ENCODE measurements at regions not wholly inside any gene's neighbourhood (a gene's known extent, or its start where the extent isn't known, plus 50 kb on each side); places are given as distances from the start of the nearest gene placed in this dataset.

GRCh38 chr5:3027185-3027865, 275.8 kb upstream of the IRX2 start:
- no peak for TF ChIP-seq CTCF (IDR thresholded peaks at IDR 0.05; ENCODE audit: low read depth, low read length)
- DNase-seq (ENCODE audit: low read depth in 2 of 2): no peak
- no peak overlapping the region for H3K4me3 ChIP-seq (replicated peaks in 1 of 2; ENCODE audit: low read depth in 2 of 2, low read length in 2 of 2)

GRCh38 chr5:3026651-3027050, 275.2 kb upstream of the IRX2 start:
- no peak for TF ChIP-seq CTCF (IDR thresholded peaks at IDR 0.05; ENCODE audit: low read depth, low read length)
- H3K4me3 ChIP-seq (replicated peaks in 1 of 2; ENCODE audit: low read depth in 2 of 2, low read length in 2 of 2): no peak overlapping the region
- no peak for DNase-seq (ENCODE audit: low read depth in 2 of 2)

GRCh38 chr5:3026099-3026498, 274.6 kb upstream of the IRX2 start:
- no peak for TF ChIP-seq CTCF (IDR thresholded peaks at IDR 0.05; ENCODE audit: low read depth, low read length)
- DNase-seq (ENCODE audit: low read depth in 2 of 2): no peak
- no peak overlapping the region for H3K4me3 ChIP-seq (replicated peaks in 1 of 2; ENCODE audit: low read depth in 2 of 2, low read length in 2 of 2)

- TF ChIP-seq CTCF (IDR thresholded peaks at IDR 0.05; ENCODE audit: low read depth, low read length): no peak
- DNase-seq (ENCODE audit: low read depth in 2 of 2): no peak
- H3K4me3 ChIP-seq (replicated peaks in 1 of 2; ENCODE audit: low read depth in 2 of 2, low read length in 2 of 2): no peak overlapping the region
Observed at GRCh38 chr5:3025392-3025791, 273.9 kb upstream of the IRX2 start.

GRCh38 chr5:3024976-3025375, 273.5 kb upstream of the IRX2 start:
- DNase-seq (ENCODE audit: low read depth in 2 of 2): no peak
- no peak for TF ChIP-seq CTCF (IDR thresholded peaks at IDR 0.05; ENCODE audit: low read depth, low read length)
- no peak overlapping the region for H3K4me3 ChIP-seq (replicated peaks in 1 of 2; ENCODE audit: low read depth in 2 of 2, low read length in 2 of 2)

- H3K4me3 ChIP-seq (replicated peaks in 1 of 2; ENCODE audit: low read depth in 2 of 2, low read length in 2 of 2): no peak overlapping the region
- no peak for TF ChIP-seq CTCF (IDR thresholded peaks at IDR 0.05; ENCODE audit: low read depth, low read length)
- no peak for DNase-seq (ENCODE audit: low read depth in 2 of 2)
Observed at GRCh38 chr5:3024554-3024953, 273.1 kb upstream of the IRX2 start.

GRCh38 chr5:3024126-3024525, 272.6 kb upstream of the IRX2 start:
- no peak for DNase-seq (ENCODE audit: low read depth in 2 of 2)
- TF ChIP-seq CTCF (IDR thresholded peaks at IDR 0.05; ENCODE audit: low read depth, low read length): no peak
- H3K4me3 ChIP-seq (replicated peaks in 1 of 2; ENCODE audit: low read depth in 2 of 2, low read length in 2 of 2): no peak overlapping the region

Measured in cardiac fibroblast (primary cell).